ENCODE measurements at regions not wholly inside any gene's neighbourhood (a gene's known extent, or its start where the extent isn't known, plus 50 kb on each side); places are given as distances from the start of the nearest gene placed in this dataset.

DNA sequence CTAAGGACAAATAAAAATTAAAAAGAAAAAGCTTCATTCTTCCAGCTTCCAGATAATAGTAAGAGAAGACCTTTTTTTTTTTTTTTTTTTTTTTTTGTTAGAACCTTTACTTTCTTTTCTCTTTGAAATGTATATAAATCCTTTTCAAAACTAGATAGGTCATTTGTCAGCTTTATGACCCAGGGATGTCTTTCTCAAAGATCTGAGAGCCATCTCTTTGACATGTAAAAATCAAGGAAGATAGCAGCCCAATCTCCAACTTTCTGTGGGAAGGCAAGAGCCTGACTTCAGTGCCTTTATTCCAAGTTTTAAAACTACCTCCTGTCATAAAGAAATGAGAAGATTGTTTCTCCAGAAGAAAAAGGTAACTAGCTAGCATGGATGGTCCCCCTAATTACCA, 203.3 kb upstream of the LRFN5 start:
- TF ChIP-seq, protein P1, sequence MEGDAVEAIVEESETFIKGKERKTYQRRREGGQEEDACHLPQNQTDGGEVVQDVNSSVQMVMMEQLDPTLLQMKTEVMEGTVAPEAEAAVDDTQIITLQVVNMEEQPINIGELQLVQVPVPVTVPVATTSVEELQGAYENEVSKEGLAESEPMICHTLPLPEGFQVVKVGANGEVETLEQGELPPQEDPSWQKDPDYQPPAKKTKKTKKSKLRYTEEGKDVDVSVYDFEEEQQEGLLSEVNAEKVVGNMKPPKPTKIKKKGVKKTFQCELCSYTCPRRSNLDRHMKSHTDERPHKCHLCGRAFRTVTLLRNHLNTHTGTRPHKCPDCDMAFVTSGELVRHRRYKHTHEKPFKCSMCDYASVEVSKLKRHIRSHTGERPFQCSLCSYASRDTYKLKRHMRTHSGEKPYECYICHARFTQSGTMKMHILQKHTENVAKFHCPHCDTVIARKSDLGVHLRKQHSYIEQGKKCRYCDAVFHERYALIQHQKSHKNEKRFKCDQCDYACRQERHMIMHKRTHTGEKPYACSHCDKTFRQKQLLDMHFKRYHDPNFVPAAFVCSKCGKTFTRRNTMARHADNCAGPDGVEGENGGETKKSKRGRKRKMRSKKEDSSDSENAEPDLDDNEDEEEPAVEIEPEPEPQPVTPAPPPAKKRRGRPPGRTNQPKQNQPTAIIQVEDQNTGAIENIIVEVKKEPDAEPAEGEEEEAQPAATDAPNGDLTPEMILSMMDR (IDR thresholded peaks at IDR 0.05; ENCODE audit: insufficient read depth, low read length, poor library complexity, severe bottlenecking), result no peak
- TF ChIP-seq EZH2phosphoT487 (conservative IDR thresholded peaks at IDR 0.05; ENCODE audit: low read length), result no peak
